Tibial nerve (tissue), 4 donors: ENCODE measurements at regions not wholly inside any gene's neighbourhood (a gene's known extent, or its start where the extent isn't known, plus 50 kb on each side); places are given as distances from the start of the nearest gene placed in this dataset.
"Not testable (repeated sequence)": the region's sequence is repeated elsewhere in the genome, so short reads cannot be mapped to it uniquely, and the experiment has no call there.

Source experiments
- EP300 ChIP-seq, 2 donors: sonication (generic); formaldehyde crosslinking; IDR thresholded peaks; one replicate each; pipeline ENCODE4 v1.6.1; 2017; ENCODE audit warnings: antibody characterized with exemption in 2 of 2, mild to moderate bottlenecking in 1 of 2
- POLR2A ChIP-seq, 2 donors: fragments of 450-650 bp; IDR thresholded peaks; one replicate each; pipeline ENCODE4 v1.6.1; 2017; ENCODE audit warnings: antibody characterized with exemption in 2 of 2, mild to moderate bottlenecking in 2 of 2, moderate library complexity in 2 of 2
- TF ChIP-seq, protein P1 (sequence below), 5 experiments: fragments of 200-600 bp in 3 of 5; fragments of 450-650 bp in 2 of 5; sonication (generic) in 3 of 5; IDR thresholded peaks; one replicate each; pipeline ENCODE4 v1.5.1; 2016 to 2019; ENCODE audit warnings: antibody characterized with exemption in 5 of 5, mild to moderate bottlenecking in 3 of 5, moderate library complexity in 2 of 5

DNA sequence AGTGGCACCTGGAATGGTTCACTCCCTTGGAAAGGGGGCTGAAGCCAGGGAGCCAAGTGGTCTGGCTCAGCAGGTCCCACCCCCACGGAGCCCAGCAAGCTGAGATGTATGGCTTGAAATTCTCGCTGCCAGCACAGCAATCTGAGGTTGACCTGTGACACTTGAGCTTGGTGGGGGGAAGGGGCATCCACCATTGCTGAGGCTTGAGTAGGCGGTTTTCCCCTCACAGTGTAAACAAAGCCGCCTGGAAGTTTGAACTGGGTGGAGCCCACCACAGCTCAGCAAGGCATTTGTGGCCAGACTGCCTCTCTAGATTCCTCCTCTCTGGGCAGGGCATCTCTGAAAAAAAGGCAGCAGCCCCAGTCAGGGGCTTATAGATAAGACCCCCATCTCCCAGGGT is 228.2 kb upstream of the CRBN start:
- not testable (repeated sequence) for TF ChIP-seq POLR2A, EP300 (IDR thresholded peaks at IDR 0.05)
- TF ChIP-seq, protein P1, sequence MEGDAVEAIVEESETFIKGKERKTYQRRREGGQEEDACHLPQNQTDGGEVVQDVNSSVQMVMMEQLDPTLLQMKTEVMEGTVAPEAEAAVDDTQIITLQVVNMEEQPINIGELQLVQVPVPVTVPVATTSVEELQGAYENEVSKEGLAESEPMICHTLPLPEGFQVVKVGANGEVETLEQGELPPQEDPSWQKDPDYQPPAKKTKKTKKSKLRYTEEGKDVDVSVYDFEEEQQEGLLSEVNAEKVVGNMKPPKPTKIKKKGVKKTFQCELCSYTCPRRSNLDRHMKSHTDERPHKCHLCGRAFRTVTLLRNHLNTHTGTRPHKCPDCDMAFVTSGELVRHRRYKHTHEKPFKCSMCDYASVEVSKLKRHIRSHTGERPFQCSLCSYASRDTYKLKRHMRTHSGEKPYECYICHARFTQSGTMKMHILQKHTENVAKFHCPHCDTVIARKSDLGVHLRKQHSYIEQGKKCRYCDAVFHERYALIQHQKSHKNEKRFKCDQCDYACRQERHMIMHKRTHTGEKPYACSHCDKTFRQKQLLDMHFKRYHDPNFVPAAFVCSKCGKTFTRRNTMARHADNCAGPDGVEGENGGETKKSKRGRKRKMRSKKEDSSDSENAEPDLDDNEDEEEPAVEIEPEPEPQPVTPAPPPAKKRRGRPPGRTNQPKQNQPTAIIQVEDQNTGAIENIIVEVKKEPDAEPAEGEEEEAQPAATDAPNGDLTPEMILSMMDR (IDR thresholded peaks at IDR 0.05) = not testable (repeated sequence)
